ENCODE measurements at regions not wholly inside any gene's neighbourhood (a gene's known extent, or its start where the extent isn't known, plus 50 kb on each side); places are given as distances from the start of the nearest gene placed in this dataset.

GRCh38 chr5:125575891-125576505 is 829.6 kb upstream of the ZNF608 start:
- DNase-seq (ENCODE audit: low spot score) = no peak
- H3K4me1 ChIP-seq (ENCODE audit: control insufficient read depth in 4 of 4, insufficient read depth in 4 of 4, low read length in 3 of 4) = no peaks in the 10 kb centered on the region
- no peaks in the 10 kb centered on the region for H3K27me3 ChIP-seq (ENCODE audit: control insufficient read depth in 4 of 4, insufficient read depth in 4 of 4, low read length in 3 of 4)
- no peaks in the 10 kb centered on the region for H3K9me3 ChIP-seq (ENCODE audit: control insufficient read depth in 4 of 4, low read length in 3 of 4)
- H3K9ac ChIP-seq (ENCODE audit: low read depth in 1 of 2, low read length in 2 of 2) = no peak overlapping the region
- no peaks in the 10 kb centered on the region for H3K36me3 ChIP-seq (ENCODE audit: control insufficient read depth in 4 of 4, insufficient read depth in 3 of 4, low read depth in 1 of 4, low read length in 3 of 4)
- TF ChIP-seq HNF4G (IDR thresholded peaks at IDR 0.05) = no peak
- no peak for TF ChIP-seq ZBTB33 (IDR thresholded peaks at IDR 0.05)
- TF ChIP-seq HNF4A (conservative IDR thresholded peaks at IDR 0.05) = no peak
- TF ChIP-seq RAD21 (IDR thresholded peaks at IDR 0.05) = no peak
- 42% methylated on average over 7 of the region's 7 CpGs for WGBS
- no peak overlapping the region for H3K4me3 ChIP-seq (ENCODE audit: low read depth in 1 of 3, low read length in 3 of 3)
- no peak overlapping the region for H3K27ac ChIP-seq (ENCODE audit: low read depth in 1 of 2, low read length in 2 of 2)

- no peak for TF ChIP-seq JUND (IDR thresholded peaks at IDR 0.05)
- no peak for TF ChIP-seq ZBTB33 (IDR thresholded peaks at IDR 0.05)
- TF ChIP-seq GABPA (IDR thresholded peaks at IDR 0.05 in 1 of 2, conservative IDR thresholded peaks at IDR 0.05 in 1 of 2) = no peak
- TF ChIP-seq FOXA1 (IDR thresholded peaks at IDR 0.05) = no peak
- TF ChIP-seq RAD21 (IDR thresholded peaks at IDR 0.05) = no peak
- no peak for TF ChIP-seq ATF3 (IDR thresholded peaks at IDR 0.05)
- no peak for TF ChIP-seq FOXA2 (IDR thresholded peaks at IDR 0.05)
- TF ChIP-seq MAX (IDR thresholded peaks at IDR 0.05) = no peak
- no peak for TF ChIP-seq NR2F2 (IDR thresholded peaks at IDR 0.05)
- TF ChIP-seq TAF1 (conservative IDR thresholded peaks at IDR 0.05) = no peak
- TF ChIP-seq CTCF (IDR thresholded peaks at IDR 0.05; ENCODE audit: low read depth, low read length, missing input control) = no peak
- TF ChIP-seq HNF4A (conservative IDR thresholded peaks at IDR 0.05) = no peak
- no peak for TF ChIP-seq REST (IDR thresholded peaks at IDR 0.05)
- no peak for TF ChIP-seq YY1 (IDR thresholded peaks at IDR 0.05)
- TF ChIP-seq SP1 (IDR thresholded peaks at IDR 0.05) = no peak
- no peak for TF ChIP-seq HNF4G (IDR thresholded peaks at IDR 0.05)
- no peaks in the 10 kb centered on the region for H3K36me3 ChIP-seq (ENCODE audit: control insufficient read depth in 4 of 4, insufficient read depth in 3 of 4, low read depth in 1 of 4, low read length in 3 of 4)
- WGBS = 49% methylated on average over 3 of the region's 3 CpGs
Observed at GRCh38 chr5:125576822-125577221, 830.4 kb upstream of the ZNF608 start.

More at GRCh38 chr5:125576822-125577221, 830.4 kb upstream of the ZNF608 start:
- H3K4me1 ChIP-seq (ENCODE audit: control insufficient read depth in 4 of 4, insufficient read depth in 4 of 4, low read length in 3 of 4) = no peaks in the 10 kb centered on the region
- no peak overlapping the region for H3K27ac ChIP-seq (ENCODE audit: low read depth in 1 of 2, low read length in 2 of 2)
- no peaks in the 10 kb centered on the region for H3K9me3 ChIP-seq (ENCODE audit: control insufficient read depth in 4 of 4, low read length in 3 of 4)
- no peak for DNase-seq (ENCODE audit: low spot score)
- no peak overlapping the region for H3K4me3 ChIP-seq (ENCODE audit: low read depth in 1 of 3, low read length in 3 of 3)
- no peaks in the 10 kb centered on the region for H3K27me3 ChIP-seq (ENCODE audit: control insufficient read depth in 4 of 4, insufficient read depth in 4 of 4, low read length in 3 of 4)
- no peak overlapping the region for H3K9ac ChIP-seq (ENCODE audit: low read depth in 1 of 2, low read length in 2 of 2)

All from liver (tissue), 8 donors.